ENCODE measurements at regions not wholly inside any gene's neighbourhood (a gene's known extent, or its start where the extent isn't known, plus 50 kb on each side); places are given as distances from the start of the nearest gene placed in this dataset.

GRCh38 chr2:64221935-64222334 lies 77.7 kb upstream of the PELI1 start:
- Histone ChIP-seq H3K36me3 (ENCODE audit: control insufficient read depth in 1 of 2, insufficient read depth in 2 of 2, low read length in 2 of 2) (no peaks in the 10 kb centered on the region), H3K4me1 (ENCODE audit: control insufficient read depth in 1 of 2, insufficient read depth in 2 of 2, low read length in 2 of 2) (peaks cover 4 to 12% of the 10 kb centered on the region in 2 donors), H3K9me3 (ENCODE audit: control insufficient read depth in 1 of 2, low read length in 2 of 2) (no peaks in the 10 kb centered on the region), H3K27me3 (ENCODE audit: control insufficient read depth in 1 of 2, insufficient read depth in 2 of 2, low read length in 2 of 2) (no peaks in the 10 kb centered on the region), H3K9ac (ENCODE audit: low read depth in 1 of 2, low read length in 2 of 2) (no peak overlapping the region), H3K4me3 (ENCODE audit: low read depth in 1 of 2, low read length in 2 of 2) (no peak overlapping the region), H3K27ac (ENCODE audit: low read depth, low read length) (no peak overlapping the region)

- no peak overlapping the region for H3K9ac ChIP-seq (ENCODE audit: low read depth in 1 of 2, low read length in 2 of 2)
- no peaks in the 10 kb centered on the region for H3K36me3 ChIP-seq (ENCODE audit: control insufficient read depth in 1 of 2, insufficient read depth in 2 of 2, low read length in 2 of 2)
- H3K27me3 ChIP-seq (ENCODE audit: control insufficient read depth in 1 of 2, insufficient read depth in 2 of 2, low read length in 2 of 2): no peaks in the 10 kb centered on the region
- H3K9me3 ChIP-seq (ENCODE audit: control insufficient read depth in 1 of 2, low read length in 2 of 2): no peaks in the 10 kb centered on the region
- H3K4me3 ChIP-seq (ENCODE audit: low read depth in 1 of 2, low read length in 2 of 2): no peak overlapping the region
- peaks cover 4 to 12% of the 10 kb centered on the region in 2 donors for H3K4me1 ChIP-seq (ENCODE audit: control insufficient read depth in 1 of 2, insufficient read depth in 2 of 2, low read length in 2 of 2)
- H3K27ac ChIP-seq (ENCODE audit: low read depth, low read length): no peak overlapping the region
Observed at GRCh38 chr2:64222351-64222750, 78.1 kb upstream of the PELI1 start.

- H3K27me3 ChIP-seq (ENCODE audit: control insufficient read depth in 1 of 2, insufficient read depth in 2 of 2, low read length in 2 of 2): no peaks in the 10 kb centered on the region
- H3K9ac ChIP-seq (ENCODE audit: low read depth in 1 of 2, low read length in 2 of 2): no peak overlapping the region
- peaks cover 4 to 12% of the 10 kb centered on the region in 2 donors for H3K4me1 ChIP-seq (ENCODE audit: control insufficient read depth in 1 of 2, insufficient read depth in 2 of 2, low read length in 2 of 2)
- no peak overlapping the region for H3K4me3 ChIP-seq (ENCODE audit: low read depth in 1 of 2, low read length in 2 of 2)
- H3K27ac ChIP-seq (ENCODE audit: low read depth, low read length): no peak overlapping the region
- no peaks in the 10 kb centered on the region for H3K36me3 ChIP-seq (ENCODE audit: control insufficient read depth in 1 of 2, insufficient read depth in 2 of 2, low read length in 2 of 2)
- H3K9me3 ChIP-seq (ENCODE audit: control insufficient read depth in 1 of 2, low read length in 2 of 2): no peaks in the 10 kb centered on the region
Observed at GRCh38 chr2:64223055-64223454, 78.8 kb upstream of the PELI1 start.

DNA sequence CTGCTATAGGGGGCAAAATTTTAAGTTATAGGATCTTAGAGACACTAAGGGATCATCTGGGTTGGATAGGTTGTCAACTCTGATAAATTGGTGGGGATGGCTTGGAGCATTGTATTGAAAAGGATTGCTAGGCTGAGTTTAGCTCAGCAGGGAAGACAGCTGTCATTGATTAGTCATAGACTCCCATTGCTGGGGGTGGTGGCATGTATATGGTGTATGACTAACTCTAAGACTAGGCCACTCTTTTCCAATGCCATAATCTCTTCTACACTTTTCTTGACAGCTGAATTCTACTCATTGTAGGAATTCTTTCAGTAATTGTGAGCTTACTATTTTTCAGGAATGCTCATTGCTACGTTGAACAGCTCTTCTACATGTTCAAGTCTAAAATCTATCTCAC lies 81.3 kb upstream of the PELI1 start:
- Histone ChIP-seq H3K27ac (ENCODE audit: low read depth, low read length) (no peak overlapping the region), H3K27me3 (ENCODE audit: control insufficient read depth in 1 of 2, insufficient read depth in 2 of 2, low read length in 2 of 2) (no peaks in the 10 kb centered on the region), H3K36me3 (ENCODE audit: control insufficient read depth in 1 of 2, insufficient read depth in 2 of 2, low read length in 2 of 2) (no peaks in the 10 kb centered on the region), H3K9me3 (ENCODE audit: control insufficient read depth in 1 of 2, low read length in 2 of 2) (no peaks in the 10 kb centered on the region), H3K4me1 (ENCODE audit: control insufficient read depth in 1 of 2, insufficient read depth in 2 of 2, low read length in 2 of 2) (peaks cover 4 to 14% of the 10 kb centered on the region in 2 donors), H3K9ac (ENCODE audit: low read depth in 1 of 2, low read length in 2 of 2) (no peak overlapping the region), H3K4me3 (ENCODE audit: low read depth in 1 of 2, low read length in 2 of 2) (no peak overlapping the region)

- Histone ChIP-seq H3K27ac (ENCODE audit: low read depth, low read length) (no peak overlapping the region), H3K36me3 (ENCODE audit: control insufficient read depth in 1 of 2, insufficient read depth in 2 of 2, low read length in 2 of 2) (no peaks in the 10 kb centered on the region), H3K9me3 (ENCODE audit: control insufficient read depth in 1 of 2, low read length in 2 of 2) (no peaks in the 10 kb centered on the region), H3K4me1 (ENCODE audit: control insufficient read depth in 1 of 2, insufficient read depth in 2 of 2, low read length in 2 of 2) (peaks cover 0 to 11% of the 10 kb centered on the region in 2 donors), H3K9ac (ENCODE audit: low read depth in 1 of 2, low read length in 2 of 2) (no peak overlapping the region), H3K4me3 (ENCODE audit: low read depth in 1 of 2, low read length in 2 of 2) (no peak overlapping the region), H3K27me3 (ENCODE audit: control insufficient read depth in 1 of 2, insufficient read depth in 2 of 2, low read length in 2 of 2) (no peaks in the 10 kb centered on the region)
Observed at GRCh38 chr2:64226611-64227010, 82.4 kb upstream of the PELI1 start.

DNA sequence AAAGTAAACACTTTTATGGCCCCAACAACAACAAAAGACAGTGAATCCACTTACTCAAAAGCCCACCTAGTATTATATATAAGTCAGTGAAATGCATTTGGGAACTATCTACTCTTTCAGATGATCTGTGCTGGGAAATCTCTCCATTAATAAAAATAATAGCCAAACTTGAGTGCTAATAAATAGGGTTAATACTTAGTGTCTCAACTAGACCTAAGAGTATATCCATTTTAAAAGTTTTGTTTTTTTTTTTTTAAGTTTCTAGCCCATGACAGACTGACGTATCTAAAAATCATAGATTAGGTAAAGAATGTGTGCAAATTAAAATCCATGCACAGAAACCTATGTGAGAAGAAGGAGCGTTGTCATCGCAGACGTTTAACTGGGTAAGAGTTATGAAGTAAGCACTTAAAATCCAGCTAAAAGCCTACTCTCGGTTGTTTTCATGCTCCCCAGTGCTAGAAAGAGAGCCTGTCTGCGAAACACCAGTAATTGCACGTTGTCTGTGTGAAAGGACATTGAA lies 83.4 kb upstream of the PELI1 start:
- peak overlapping the region; percentile 51 to 63 for H3K9ac ChIP-seq (ENCODE audit: low read depth in 1 of 2, low read length in 2 of 2)
- H3K36me3 ChIP-seq (ENCODE audit: control insufficient read depth in 1 of 2, insufficient read depth in 2 of 2, low read length in 2 of 2): no peaks in the 10 kb centered on the region

GRCh38 chr2:64228126-64228678 lies 84.0 kb upstream of the PELI1 start:
- H3K9ac ChIP-seq (ENCODE audit: low read depth in 1 of 2, low read length in 2 of 2): peak overlapping the region; percentile 51 to 63
- peak overlapping the region; percentile 23 for H3K27ac ChIP-seq (ENCODE audit: low read depth, low read length)
- H3K27me3 ChIP-seq (ENCODE audit: control insufficient read depth in 1 of 2, insufficient read depth in 2 of 2, low read length in 2 of 2): no peaks in the 10 kb centered on the region
- no peaks in the 10 kb centered on the region for H3K9me3 ChIP-seq (ENCODE audit: control insufficient read depth in 1 of 2, low read length in 2 of 2)
- peaks cover 0 to 5% of the 10 kb centered on the region in 2 donors for H3K4me1 ChIP-seq (ENCODE audit: control insufficient read depth in 1 of 2, insufficient read depth in 2 of 2, low read length in 2 of 2)
- peak overlapping the region; percentile 76 to 79 for H3K4me3 ChIP-seq (ENCODE audit: low read depth in 1 of 2, low read length in 2 of 2)
- no peaks in the 10 kb centered on the region for H3K36me3 ChIP-seq (ENCODE audit: control insufficient read depth in 1 of 2, insufficient read depth in 2 of 2, low read length in 2 of 2)

More for the DNA sequence above, 83.4 kb upstream of the PELI1 start:
- Histone ChIP-seq H3K4me1 (ENCODE audit: control insufficient read depth in 1 of 2, insufficient read depth in 2 of 2, low read length in 2 of 2) (peaks cover 0 to 7% of the 10 kb centered on the region in 2 donors), H3K4me3 (ENCODE audit: low read depth in 1 of 2, low read length in 2 of 2) (peak overlapping the region; percentile 76 to 79), H3K27ac (ENCODE audit: low read depth, low read length) (peak overlapping the region; percentile 23), H3K27me3 (ENCODE audit: control insufficient read depth in 1 of 2, insufficient read depth in 2 of 2, low read length in 2 of 2) (no peaks in the 10 kb centered on the region), H3K9me3 (ENCODE audit: control insufficient read depth in 1 of 2, low read length in 2 of 2) (no peaks in the 10 kb centered on the region)

GRCh38 chr2:64228918-64229317 lies 84.7 kb upstream of the PELI1 start:
- H3K4me1 ChIP-seq (ENCODE audit: control insufficient read depth in 1 of 2, insufficient read depth in 2 of 2, low read length in 2 of 2): peaks cover 0 to 5% of the 10 kb centered on the region in 2 donors
- no peaks in the 10 kb centered on the region for H3K9me3 ChIP-seq (ENCODE audit: control insufficient read depth in 1 of 2, low read length in 2 of 2)
- H3K9ac ChIP-seq (ENCODE audit: low read depth in 1 of 2, low read length in 2 of 2): peak overlapping the region; percentile 51 to 63

DNA sequence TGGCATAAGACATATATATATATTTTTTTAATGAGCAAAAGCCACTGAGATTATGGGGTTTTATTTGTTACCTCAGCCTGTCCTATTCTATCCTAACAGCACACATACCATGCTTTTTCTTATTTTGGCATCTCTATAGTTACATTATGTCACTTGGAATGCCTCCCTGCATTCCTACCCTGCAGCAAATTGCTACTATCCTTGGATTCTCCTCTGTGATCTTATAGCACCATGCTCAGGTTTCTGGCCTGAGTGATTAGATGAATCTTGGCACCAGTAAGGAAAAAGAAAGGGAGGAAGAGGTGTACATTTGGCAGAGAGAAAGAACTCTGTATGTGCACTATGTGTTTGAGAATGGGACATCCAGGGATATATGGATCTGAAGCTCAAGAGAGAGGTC lies 86.3 kb upstream of the PELI1 start:
- Histone ChIP-seq H3K9me3 (ENCODE audit: control insufficient read depth in 1 of 2, low read length in 2 of 2) (no peaks in the 10 kb centered on the region), H3K27me3 (ENCODE audit: control insufficient read depth in 1 of 2, insufficient read depth in 2 of 2, low read length in 2 of 2) (no peaks in the 10 kb centered on the region)

More at GRCh38 chr2:64228918-64229317, 84.7 kb upstream of the PELI1 start:
- Histone ChIP-seq H3K27ac (ENCODE audit: low read depth, low read length) (no peak overlapping the region), H3K36me3 (ENCODE audit: control insufficient read depth in 1 of 2, insufficient read depth in 2 of 2, low read length in 2 of 2) (no peaks in the 10 kb centered on the region), H3K27me3 (ENCODE audit: control insufficient read depth in 1 of 2, insufficient read depth in 2 of 2, low read length in 2 of 2) (no peaks in the 10 kb centered on the region), H3K4me3 (ENCODE audit: low read depth in 1 of 2, low read length in 2 of 2) (peak overlapping the region; percentile 76 to 79)

GRCh38 chr2:64232266-64232665 lies 88.0 kb upstream of the PELI1 start:
- Histone ChIP-seq H3K4me1 (ENCODE audit: control insufficient read depth in 1 of 2, insufficient read depth in 2 of 2, low read length in 2 of 2) (peaks cover 0 to 5% of the 10 kb centered on the region in 2 donors), H3K27me3 (ENCODE audit: control insufficient read depth in 1 of 2, insufficient read depth in 2 of 2, low read length in 2 of 2) (no peaks in the 10 kb centered on the region), H3K9me3 (ENCODE audit: control insufficient read depth in 1 of 2, low read length in 2 of 2) (no peaks in the 10 kb centered on the region), H3K36me3 (ENCODE audit: control insufficient read depth in 1 of 2, insufficient read depth in 2 of 2, low read length in 2 of 2) (no peaks in the 10 kb centered on the region), H3K9ac (ENCODE audit: low read depth in 1 of 2, low read length in 2 of 2) (no peak overlapping the region), H3K27ac (ENCODE audit: low read depth, low read length) (no peak overlapping the region), H3K4me3 (ENCODE audit: low read depth in 1 of 2, low read length in 2 of 2) (no peak overlapping the region)

More for the DNA sequence above, 86.3 kb upstream of the PELI1 start:
- Histone ChIP-seq H3K4me3 (ENCODE audit: low read depth in 1 of 2, low read length in 2 of 2) (no peak overlapping the region), H3K36me3 (ENCODE audit: control insufficient read depth in 1 of 2, insufficient read depth in 2 of 2, low read length in 2 of 2) (no peaks in the 10 kb centered on the region), H3K4me1 (ENCODE audit: control insufficient read depth in 1 of 2, insufficient read depth in 2 of 2, low read length in 2 of 2) (peaks cover 0 to 5% of the 10 kb centered on the region in 2 donors), H3K9ac (ENCODE audit: low read depth in 1 of 2, low read length in 2 of 2) (no peak overlapping the region), H3K27ac (ENCODE audit: low read depth, low read length) (no peak overlapping the region)
